SU-DHL-6 (cell line): ENCODE measurements at regions not wholly inside any gene's neighbourhood (a gene's known extent, or its start where the extent isn't known, plus 50 kb on each side); places are given as distances from the start of the nearest gene placed in this dataset.

Source experiments
- EZH2phosphoT487 ChIP-seq: fragments of 200-600 bp; sonication (generic), shearing (Covaris generic); conservative IDR thresholded peaks from 2 replicates; pipeline ENCODE4 v1.6.1; 2018; ENCODE audit warnings: mild to moderate bottlenecking, antibody characterized with exemption, low read length, moderate library complexity, mixed read lengths
- TF ChIP-seq, protein P1 (sequence below): fragments of 200-600 bp; sonication (generic); IDR thresholded peaks from one replicate; pipeline ENCODE4 v1.5.1; 2017; ENCODE audit warnings: antibody characterized with exemption, mild to moderate bottlenecking, low read length, moderate library complexity; ENCODE audit not compliant: insufficient read depth, poor library complexity, severe bottlenecking

- TF ChIP-seq, protein P1, sequence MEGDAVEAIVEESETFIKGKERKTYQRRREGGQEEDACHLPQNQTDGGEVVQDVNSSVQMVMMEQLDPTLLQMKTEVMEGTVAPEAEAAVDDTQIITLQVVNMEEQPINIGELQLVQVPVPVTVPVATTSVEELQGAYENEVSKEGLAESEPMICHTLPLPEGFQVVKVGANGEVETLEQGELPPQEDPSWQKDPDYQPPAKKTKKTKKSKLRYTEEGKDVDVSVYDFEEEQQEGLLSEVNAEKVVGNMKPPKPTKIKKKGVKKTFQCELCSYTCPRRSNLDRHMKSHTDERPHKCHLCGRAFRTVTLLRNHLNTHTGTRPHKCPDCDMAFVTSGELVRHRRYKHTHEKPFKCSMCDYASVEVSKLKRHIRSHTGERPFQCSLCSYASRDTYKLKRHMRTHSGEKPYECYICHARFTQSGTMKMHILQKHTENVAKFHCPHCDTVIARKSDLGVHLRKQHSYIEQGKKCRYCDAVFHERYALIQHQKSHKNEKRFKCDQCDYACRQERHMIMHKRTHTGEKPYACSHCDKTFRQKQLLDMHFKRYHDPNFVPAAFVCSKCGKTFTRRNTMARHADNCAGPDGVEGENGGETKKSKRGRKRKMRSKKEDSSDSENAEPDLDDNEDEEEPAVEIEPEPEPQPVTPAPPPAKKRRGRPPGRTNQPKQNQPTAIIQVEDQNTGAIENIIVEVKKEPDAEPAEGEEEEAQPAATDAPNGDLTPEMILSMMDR, result no peak
- no peak for TF ChIP-seq EZH2phosphoT487
Measured at GRCh38 chr13:31853643-31854326, 114.5 kb downstream of the RXFP2 start.
